IPS DF 4.7 (cell line): ENCODE measurements at regions not wholly inside any gene's neighbourhood (a gene's known extent, or its start where the extent isn't known, plus 50 kb on each side); places are given as distances from the start of the nearest gene placed in this dataset.

ENCODE experiments used
- DNase-seq: peaks from one replicate; pipeline ENCODE4 v3.0.0-alpha.2; 2013; ENCODE audit warnings: low spot score; ENCODE audit errors: extremely low read depth

DNA sequence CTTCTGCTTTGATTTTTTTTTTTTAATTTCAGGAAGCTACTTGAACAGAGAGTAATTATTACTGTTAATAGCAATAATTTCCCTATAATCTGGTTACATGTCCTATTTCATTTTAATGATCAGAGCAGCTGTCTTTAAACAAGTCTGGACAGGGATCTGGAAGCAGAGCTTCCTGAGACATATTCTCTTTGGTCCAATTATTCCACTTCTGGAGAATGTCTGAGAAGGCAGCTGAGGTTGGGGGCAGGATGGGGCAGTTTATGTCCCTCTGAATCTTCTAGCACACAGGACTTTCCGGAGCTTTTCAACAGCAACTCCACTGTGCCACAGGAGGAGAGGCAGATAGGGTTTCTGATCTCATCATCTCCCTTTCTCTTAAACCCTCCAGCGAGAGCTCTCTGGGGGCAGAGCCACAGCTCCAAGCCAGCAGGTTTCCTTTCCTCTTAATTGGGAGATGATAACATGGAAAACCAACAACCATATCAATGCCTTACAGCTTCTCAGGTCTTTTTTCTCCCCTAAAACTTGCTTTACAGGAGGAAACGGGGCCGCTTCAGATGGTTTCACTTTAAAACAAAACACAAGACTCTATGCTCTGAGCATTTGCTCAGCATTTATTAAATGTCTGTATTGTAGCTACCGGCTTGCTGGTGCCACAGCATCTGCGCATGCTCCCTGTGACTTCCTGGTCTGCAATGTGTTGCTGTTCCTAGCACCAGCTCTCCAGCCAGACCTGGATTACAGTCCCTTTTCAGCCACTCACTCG, 425.7 kb upstream of the USP24 start:
- DNase-seq: no peak

DNA sequence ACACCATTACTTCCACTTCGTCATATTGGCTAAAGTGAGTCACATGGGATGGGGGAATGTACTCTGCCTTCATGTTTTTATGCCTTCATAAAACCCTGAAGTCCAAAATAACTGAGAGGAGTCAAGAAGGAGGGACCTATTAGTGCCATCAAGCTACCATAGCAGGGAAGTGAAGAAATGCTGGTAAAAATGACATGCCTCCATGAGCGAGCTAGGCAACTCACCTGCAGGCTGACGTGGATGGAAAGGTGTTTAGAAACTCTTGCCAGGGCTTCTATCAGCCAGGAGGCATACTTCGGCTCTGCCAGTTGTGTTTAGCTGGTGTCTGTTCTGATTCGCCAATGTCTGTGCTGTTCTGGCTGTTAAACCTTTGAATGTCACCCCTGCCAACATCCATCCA, 424.4 kb upstream of the USP24 start:
- DNase-seq: no peak

DNA sequence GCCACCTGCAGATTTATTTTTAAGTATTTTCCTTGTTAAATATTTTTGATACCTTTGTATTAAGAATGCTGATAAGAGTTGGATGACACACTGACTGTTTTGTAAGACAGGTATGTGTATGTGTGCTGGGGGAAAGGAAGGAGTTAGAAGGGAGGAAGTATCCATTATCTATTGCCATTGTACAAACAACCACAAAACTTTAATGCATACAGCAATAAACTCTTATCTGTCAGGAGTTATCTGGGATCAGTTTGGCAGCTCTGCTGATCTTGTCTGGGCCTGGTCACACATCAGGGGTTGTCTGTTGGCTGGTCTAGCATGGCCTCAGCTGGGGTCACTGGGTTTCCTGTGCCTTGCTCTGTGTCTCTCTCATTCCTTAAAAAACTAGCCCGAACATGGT, 423.9 kb upstream of the USP24 start:
- no peak for DNase-seq

- DNase-seq: no peak
These were observed 421.5 kb upstream of the USP24 start for GRCh38 chr1:55636696-55637095.

DNA sequence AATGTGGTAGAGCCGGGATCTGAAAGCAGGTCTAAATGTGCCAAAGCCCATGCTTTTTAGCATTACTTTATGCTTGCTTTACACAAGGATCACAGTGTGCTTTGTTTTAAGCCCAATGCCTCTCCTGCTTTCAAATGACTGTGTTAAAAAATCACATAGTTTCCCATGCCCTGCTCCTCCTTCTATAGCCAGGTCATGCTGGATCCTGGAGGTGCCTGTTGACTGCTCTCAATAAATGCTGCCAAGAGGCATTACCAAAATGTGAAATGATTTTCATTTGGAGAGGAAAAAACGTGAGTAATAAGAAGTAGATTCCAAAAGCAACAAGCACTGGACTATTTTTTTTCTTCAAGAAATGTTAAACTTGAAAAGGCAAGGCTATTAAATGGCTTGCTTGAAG, 420.7 kb upstream of the USP24 start:
- DNase-seq: no peak

GRCh38 chr1:55634516-55634915, 419.4 kb upstream of the USP24 start:
- no peak for DNase-seq

DNA sequence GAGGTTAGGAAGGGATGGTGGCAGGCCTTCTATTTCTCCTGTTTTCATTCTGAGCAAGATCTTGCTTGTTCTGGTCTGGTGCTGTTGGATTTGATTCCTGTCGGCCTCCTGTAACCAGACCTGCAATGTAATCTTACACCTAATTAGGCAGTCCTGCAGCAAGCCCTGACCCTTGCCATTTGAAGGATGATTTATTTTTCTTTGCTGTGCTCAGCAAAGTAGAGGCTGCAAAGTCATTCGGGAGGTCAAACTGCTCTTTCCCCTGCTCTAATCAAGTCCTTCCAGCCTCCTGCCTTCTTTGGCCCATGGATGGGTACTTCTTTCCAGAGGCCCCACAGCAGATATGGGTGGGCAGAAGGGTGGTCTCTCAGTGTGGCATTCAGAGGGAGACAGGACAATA, 417.7 kb upstream of the USP24 start:
- no peak for DNase-seq

GRCh38 chr1:55632058-55632457, 416.9 kb upstream of the USP24 start:
- no peak for DNase-seq

- no peak for DNase-seq
These were observed 416.3 kb upstream of the USP24 start for GRCh38 chr1:55631509-55631908.

GRCh38 chr1:55626326-55626725, 411.2 kb upstream of the USP24 start:
- DNase-seq: no peak

DNA sequence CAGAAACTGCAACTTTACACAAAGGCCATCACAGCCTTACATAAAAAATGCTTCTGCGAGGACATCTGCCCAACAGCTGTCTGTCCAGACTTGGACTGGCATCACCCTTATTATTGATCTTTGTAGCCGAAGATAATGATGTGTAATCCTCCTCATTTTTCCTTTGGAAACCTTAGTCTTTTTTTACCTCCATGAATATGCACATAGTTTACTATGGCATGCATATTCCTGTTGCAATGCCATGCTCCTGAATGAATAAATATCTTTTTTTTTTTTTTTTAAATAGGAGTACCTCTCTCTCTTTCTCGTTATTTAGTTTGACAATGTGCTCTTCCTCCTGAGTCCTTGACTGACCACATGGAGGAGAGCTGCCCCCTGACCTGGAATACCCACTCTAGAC, 409.6 kb upstream of the USP24 start:
- no peak for DNase-seq

- DNase-seq: no peak
These were observed 408.1 kb upstream of the USP24 start for GRCh38 chr1:55623311-55623710.

DNA sequence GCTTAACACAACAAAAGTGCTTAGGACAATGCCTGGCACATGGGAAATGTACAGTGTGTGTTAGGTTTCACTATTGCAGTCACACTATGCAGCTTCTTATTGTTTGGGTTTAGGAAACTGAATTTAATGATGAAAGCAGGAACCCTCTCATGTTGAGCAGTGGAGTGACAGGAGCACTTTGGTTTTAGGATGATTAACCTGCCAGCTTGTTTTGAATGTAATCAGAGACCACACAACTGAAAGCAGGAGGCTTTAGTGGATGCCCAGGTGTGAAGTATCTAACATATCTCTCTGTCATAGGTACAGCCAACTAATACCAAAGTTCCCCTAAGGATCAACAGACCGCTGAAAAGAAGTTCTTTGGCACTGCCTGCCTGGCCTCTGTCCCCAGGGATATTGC, 406.9 kb upstream of the USP24 start:
- no peak for DNase-seq

DNA sequence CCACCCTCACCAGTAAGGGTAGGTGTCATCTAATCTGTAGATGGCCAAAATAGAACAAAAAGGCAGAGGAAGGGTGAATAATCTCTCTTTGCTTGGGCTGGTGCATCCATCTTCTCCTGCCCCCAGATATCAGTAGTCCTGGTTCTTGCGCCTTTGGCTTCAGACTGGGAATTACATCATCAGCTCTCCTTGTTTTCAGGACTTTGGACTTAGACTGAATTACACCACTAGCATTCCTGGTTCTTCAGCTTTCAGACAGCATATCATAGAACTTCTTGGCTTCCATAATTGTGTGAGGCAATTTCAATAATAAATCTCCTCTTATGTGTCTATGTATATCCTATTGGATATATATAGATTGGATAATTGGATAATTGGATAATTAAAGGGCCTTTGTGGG, 403.0 kb upstream of the USP24 start:
- DNase-seq: no peak

DNA sequence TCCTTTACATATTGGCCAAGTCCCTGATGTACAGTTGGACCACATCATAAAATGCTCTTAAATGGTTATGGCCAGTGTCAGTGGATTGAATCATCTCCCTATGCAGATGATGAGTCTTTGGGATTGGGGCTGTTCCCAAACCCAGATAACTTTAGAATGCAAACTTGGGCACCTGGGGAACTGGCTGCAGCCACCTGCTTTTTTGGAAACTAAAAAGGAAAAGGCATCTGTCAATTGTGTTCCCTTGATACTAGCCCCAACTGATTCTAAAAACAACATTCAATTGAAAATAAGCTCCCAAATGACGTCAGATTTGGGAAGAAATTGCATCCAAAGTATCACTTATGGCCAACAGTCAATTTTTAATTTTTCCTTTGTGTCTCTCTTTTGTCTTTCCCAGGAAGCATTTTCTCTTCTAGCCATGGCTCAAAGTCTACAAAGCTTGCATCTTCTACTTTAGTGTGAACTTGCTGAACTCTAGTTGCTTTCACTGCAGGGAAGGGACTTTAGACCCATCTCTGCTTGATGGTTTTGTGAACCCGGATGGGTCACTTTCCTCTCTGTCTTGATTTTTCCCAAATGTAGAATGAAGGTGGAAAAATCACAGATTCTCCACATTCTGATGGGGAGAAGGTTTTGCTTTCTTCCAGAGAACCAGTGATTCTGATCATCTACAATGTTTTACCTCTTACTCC, 402.3 kb upstream of the USP24 start:
- no peak for DNase-seq

- DNase-seq: no peak
These were observed 397.8 kb upstream of the USP24 start for GRCh38 chr1:55612988-55613387.

- no peak for DNase-seq
These were observed 396.0 kb upstream of the USP24 start for GRCh38 chr1:55611123-55611522.

GRCh38 chr1:55610203-55610602, 395.0 kb upstream of the USP24 start:
- no peak for DNase-seq

DNA sequence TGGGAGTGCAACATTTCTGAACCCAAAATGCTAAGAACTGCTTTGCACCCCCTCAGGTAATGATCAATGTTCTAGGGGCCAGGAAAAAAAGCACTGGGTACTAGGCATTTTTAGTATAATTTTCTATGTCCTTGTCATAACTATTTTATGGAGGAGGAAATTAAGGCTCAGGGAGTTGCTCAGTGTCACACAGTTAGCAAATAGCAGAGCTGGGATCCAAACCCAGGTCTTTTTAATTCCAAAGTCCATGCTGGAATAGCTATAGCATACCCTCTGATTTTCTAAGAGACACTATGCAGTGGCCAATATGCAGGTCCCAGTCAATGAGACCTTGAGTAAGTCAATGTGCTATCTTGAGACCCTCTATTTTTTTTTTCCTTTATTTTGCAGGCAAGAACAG, 394.5 kb upstream of the USP24 start:
- DNase-seq: no peak

DNA sequence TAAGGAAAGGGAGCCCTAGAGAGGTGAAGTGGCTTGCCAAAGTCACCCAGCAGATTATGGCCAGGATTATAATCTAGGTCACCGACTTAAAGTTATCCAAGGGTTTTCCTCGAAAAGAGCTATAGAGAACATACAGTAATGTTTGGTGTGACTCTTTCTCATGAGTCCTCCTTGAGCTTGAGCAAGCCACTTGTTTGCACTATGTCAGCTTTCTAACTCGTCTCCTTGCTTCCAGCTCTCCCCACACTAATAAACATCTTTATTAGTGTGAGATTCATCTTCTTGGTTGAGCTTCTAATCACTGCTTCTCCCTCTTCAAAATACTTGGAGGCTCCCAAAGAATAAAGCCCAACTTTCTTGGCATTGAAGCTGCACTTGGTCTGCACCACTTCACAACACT, 390.0 kb upstream of the USP24 start:
- no peak for DNase-seq

- no peak for DNase-seq
These were observed 389.6 kb upstream of the USP24 start for GRCh38 chr1:55604749-55605148.

GRCh38 chr1:55604179-55604578, 389.0 kb upstream of the USP24 start:
- no peak for DNase-seq

- no peak for DNase-seq
These were observed 385.1 kb upstream of the USP24 start for GRCh38 chr1:55600242-55600641.
